HepG2 (cell line): ENCODE measurements at regions not wholly inside any gene's neighbourhood (a gene's known extent, or its start where the extent isn't known, plus 50 kb on each side); places are given as distances from the start of the nearest gene placed in this dataset.

ENCODE experiments used
- ARID2 ChIP-seq: sonication (generic); formaldehyde crosslinking; IDR thresholded peaks from 2 replicates; pipeline ENCODE4 v1.8.1; 2022; ENCODE audit warnings: mild to moderate bottlenecking, missing genetic modification reagents, borderline replicate concordance
- GZF1 ChIP-seq: sonication (generic); formaldehyde crosslinking; IDR thresholded peaks from 2 replicates; pipeline ENCODE4 v1.5.1; 2020; ENCODE audit warnings: mild to moderate bottlenecking, missing genetic modification reagents
- HMGXB4 ChIP-seq, 2 experiments: sonication (generic) in 1 of 2; formaldehyde crosslinking in 1 of 2; IDR thresholded peaks; 2 replicates each; pipeline versions ENCODE4 v1.4.0 to v1.6.1; 2018 to 2020; ENCODE audit warnings: missing genetic modification reagents in 2 of 2, borderline replicate concordance in 1 of 2, low read depth in 1 of 2, mild to moderate bottlenecking in 1 of 2, missing biosample characterization in 1 of 2
- HOXA5 ChIP-seq: sonication (generic); formaldehyde crosslinking; IDR thresholded peaks from 2 replicates; pipeline ENCODE4 v1.4.0; 2020; ENCODE audit warnings: missing genetic modification reagents
- ISL2 ChIP-seq: sonication (generic); formaldehyde crosslinking; IDR thresholded peaks from 2 replicates; pipeline ENCODE4 v1.5.0; 2020; ENCODE audit warnings: missing genetic modification reagents
- PRDM10 ChIP-seq: sonication (generic); formaldehyde crosslinking; IDR thresholded peaks from 2 replicates; pipeline ENCODE4 v1.4.0; 2020; ENCODE audit warnings: low read depth, missing genetic modification reagents
- SALL2 ChIP-seq: sonication (generic); formaldehyde crosslinking; IDR thresholded peaks from 2 replicates; pipeline ENCODE4 v1.8.1; 2023; ENCODE audit warnings: mild to moderate bottlenecking, missing genetic modification reagents, inconsistent platforms
- SP5 ChIP-seq: IDR thresholded peaks from 2 replicates; pipeline ENCODE4 v1.6.1; 2016; ENCODE audit warnings: low read depth, borderline replicate concordance
- TAF1 ChIP-seq: sonication (generic); formaldehyde crosslinking; IDR thresholded peaks from 2 replicates; pipeline ENCODE4 v1.4.0; 2020; ENCODE audit warnings: missing genetic modification reagents
- TBX2 ChIP-seq: sonication (generic); formaldehyde crosslinking; IDR thresholded peaks from 2 replicates; pipeline ENCODE4 v1.5.0; 2020; ENCODE audit warnings: missing genetic modification reagents, mild to moderate bottlenecking, borderline replicate concordance
- THAP7 ChIP-seq: sonication (generic); formaldehyde crosslinking; IDR thresholded peaks from 2 replicates; pipeline ENCODE4 v1.8.1; 2023; ENCODE audit warnings: mild to moderate bottlenecking, missing genetic modification reagents
- ZHX2 ChIP-seq, 2 experiments: sonication (generic) in 1 of 2; formaldehyde crosslinking in 1 of 2; IDR thresholded peaks; 2 replicates each; pipeline versions ENCODE4 v1.6.1 to v1.9.0; 2014 to 2022; ENCODE audit warnings: antibody characterized with exemption in 1 of 2, borderline replicate concordance in 1 of 2, inconsistent platforms in 1 of 2, low read depth in 1 of 2, missing genetic modification reagents in 1 of 2
- ZNF230 ChIP-seq: sonication (generic); formaldehyde crosslinking; IDR thresholded peaks from 2 replicates; pipeline ENCODE4 v1.4.0; 2020; ENCODE audit warnings: mild to moderate bottlenecking, missing genetic modification reagents
- ZNF3 ChIP-seq: IDR thresholded peaks from 2 replicates; pipeline ENCODE4 v1.7.0; 2017; ENCODE audit warnings: inconsistent platforms
- ZNF350 ChIP-seq: sonication (generic); formaldehyde crosslinking; IDR thresholded peaks from 2 replicates; pipeline ENCODE4 v1.4.0; 2020; ENCODE audit warnings: mild to moderate bottlenecking, low read depth, missing genetic modification reagents, borderline replicate concordance
- ZNF878 ChIP-seq: sonication (generic); formaldehyde crosslinking; IDR thresholded peaks from 2 replicates; pipeline ENCODE4 v1.8.1; 2023; ENCODE audit warnings: mild to moderate bottlenecking, missing genetic modification reagents, moderate library complexity

GRCh38 chr14:50045039-50045711 lies 71.2 kb downstream of the VCPKMT start (continued):
- TF ChIP-seq ZHX2 (IDR thresholded peaks at IDR 0.05; ENCODE audit: low read depth) (0 out of 2 replicates have a peak, but pooled peaks have one; percentile 43), ZHX2 (CRISPR knock-in tag; IDR thresholded peaks at IDR 0.05; ENCODE audit: borderline replicate concordance) (no peak), PRDM10 (peak; percentile 89), ZNF878 (peak; percentile 84), TAF1 (CRISPR knock-in tag) (peak; percentile 48; the same call in 1 of the 2 replicates), ARID2 (no peak), THAP7 (CRISPR knock-in tag) (peak; percentile 52; the same call in 1 of the 2 replicates), ISL2 (CRISPR knock-in tag) (peak; percentile 49), GZF1 (CRISPR knock-in tag) (no peak), ZNF350 (CRISPR knock-in tag) (peak; percentile 28; the same call in 1 of the 2 replicates), ZNF230 (peak; percentile 77; the same call in 1 of the 2 replicates), TBX2 (peak; percentile 75; the same call in 1 of the 2 replicates), ZNF3 (CRISPR knock-in tag) (no peak), HMGXB4 (CRISPR knock-in tag; IDR thresholded peaks at IDR 0.05; ENCODE audit: borderline replicate concordance in 1 of 2, low read depth in 1 of 2) (peak in 1 of 2 experiments; percentile 56; a peak in 1 of 4 replicates), SP5 (CRISPR knock-in tag) (peak; percentile 17; the same call in 1 of the 2 replicates), SALL2 (CRISPR knock-in tag) (no peak), HOXA5 (CRISPR knock-in tag) (peak; percentile 56; the same call in 1 of the 2 replicates)
